HG03103 (cell line): ENCODE measurements at regions not wholly inside any gene's neighbourhood (a gene's known extent, or its start where the extent isn't known, plus 50 kb on each side); places are given as distances from the start of the nearest gene placed in this dataset.

Source experiments
- ATAC-seq: cut with Tn5 transposase; IDR thresholded peaks from one replicate; pipeline ENCODE4 v1.9.1; 2021; ENCODE audit warnings: low read depth; ENCODE audit not compliant: unreplicated experiment

DNA sequence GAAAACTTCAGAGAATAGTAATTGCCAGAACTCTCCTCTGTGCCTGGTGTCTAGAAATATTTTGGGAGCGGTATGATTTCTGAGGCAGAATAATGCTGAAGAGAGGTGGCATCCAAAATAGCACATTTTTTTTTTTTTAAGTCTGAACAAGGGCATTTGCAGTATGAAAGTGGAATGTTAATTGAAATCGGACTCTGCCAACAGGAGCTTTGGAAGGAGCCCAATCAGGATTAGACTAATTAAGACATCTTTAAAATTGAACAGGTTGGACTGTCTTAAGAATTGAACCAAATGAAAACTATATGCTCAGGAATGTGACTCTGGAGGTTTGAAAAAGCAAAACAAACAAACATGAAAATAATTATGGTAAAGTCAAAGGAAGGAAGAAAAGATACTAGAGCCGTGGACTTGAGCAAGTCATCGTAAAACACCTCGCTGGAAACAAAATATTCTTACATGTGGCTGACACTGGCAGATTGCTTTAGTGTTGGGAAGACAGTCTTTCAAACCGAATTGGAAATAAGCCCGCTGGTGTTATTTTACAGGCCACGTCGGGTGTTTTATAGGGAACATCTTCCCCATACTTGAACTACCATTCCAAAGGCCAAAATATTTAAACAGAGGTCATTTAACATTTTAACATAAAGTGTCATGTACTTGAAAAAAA lies 436.3 kb downstream of the VRK1 start:
- no peak for ATAC-seq

DNA sequence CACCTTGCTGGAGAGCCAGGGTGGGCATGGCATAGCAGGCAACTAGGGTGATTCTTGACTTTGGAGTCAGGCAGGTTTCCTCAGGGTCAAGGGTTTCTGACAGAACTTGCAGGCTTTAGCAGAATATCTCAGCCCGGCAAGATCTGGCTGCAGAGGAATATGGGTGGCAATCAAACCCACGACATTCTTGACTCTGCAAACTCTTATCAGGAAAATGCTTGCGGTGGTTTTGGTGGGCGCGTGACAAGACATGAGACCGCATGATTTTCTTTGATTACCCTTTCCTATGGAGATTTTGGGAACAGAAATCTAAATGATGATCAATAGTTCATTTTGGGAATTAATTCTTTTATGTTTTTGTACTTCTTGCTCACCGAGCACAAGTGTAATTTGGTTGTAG lies 449.5 kb downstream of the VRK1 start:
- ATAC-seq = no peak

DNA sequence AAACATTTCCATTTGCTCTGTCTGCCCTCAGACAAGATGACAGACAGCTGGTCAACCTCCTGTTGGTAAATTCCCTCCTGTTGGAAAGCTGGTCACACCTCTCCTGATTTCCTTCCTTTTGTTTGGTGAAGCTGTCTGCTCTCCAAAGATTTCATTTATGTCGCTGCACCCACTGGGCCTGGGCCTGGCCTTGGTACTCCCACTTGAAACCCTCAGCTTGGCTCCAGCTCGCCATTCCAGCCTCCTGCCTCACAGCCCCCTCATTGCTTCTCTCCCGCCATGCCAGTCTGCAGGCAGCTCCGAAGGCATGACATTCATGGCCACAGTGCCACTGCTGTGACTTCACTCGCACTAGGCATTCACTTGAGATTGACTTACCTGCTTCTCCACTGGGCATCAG lies 451.8 kb downstream of the VRK1 start:
- no peak for ATAC-seq

DNA sequence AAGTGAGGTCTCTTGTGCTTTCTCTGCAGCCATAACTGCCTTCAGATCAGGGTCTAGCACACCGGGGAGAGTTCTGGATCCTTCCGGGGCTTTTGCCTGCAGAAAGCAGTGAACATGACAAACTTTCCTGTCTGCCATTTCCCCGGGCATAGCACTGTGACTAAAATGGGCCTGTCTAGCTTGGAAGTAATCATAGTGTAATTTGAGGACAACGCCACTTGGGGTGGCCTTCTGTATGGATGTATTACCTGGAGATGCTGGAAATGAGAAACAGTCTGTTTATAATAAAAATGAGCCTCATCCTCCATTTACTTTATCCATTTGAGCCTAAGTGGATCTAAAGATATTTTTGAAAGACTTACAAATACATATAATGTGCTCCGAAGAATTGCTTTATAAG lies 453.7 kb downstream of the VRK1 start:
- no peak for ATAC-seq

DNA sequence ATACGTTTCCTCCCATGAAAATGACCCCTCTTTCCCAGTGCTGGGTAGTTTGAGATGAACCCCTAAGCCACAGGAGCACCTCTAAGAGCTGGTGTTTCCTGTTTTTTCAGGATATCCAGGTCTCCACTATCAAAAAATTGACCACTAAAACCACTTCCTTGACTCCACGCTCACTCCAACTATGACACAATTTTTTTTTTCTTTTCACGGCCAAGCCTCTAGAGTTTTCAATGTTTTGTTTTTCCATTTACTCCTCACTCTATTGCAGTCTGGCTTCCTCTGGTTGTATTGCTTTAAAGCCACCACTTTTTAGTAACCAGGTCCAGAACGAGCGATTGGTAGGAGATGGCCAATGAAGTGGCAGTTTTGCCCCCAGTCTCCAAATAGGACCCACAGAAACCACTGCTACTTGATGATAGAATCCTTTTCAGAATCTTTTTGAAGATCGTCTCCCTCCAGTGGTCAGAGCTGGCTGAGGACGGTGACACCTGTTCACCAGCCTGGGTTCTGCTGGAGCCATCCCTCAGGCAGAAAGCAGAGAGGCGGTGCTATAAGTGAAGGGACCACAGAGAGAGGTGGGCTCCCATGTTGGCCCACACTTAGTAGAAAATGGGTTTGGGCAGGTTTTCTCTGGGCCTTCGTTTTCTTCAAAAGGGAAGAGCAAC lies 454.4 kb downstream of the VRK1 start:
- ATAC-seq = no peak

DNA sequence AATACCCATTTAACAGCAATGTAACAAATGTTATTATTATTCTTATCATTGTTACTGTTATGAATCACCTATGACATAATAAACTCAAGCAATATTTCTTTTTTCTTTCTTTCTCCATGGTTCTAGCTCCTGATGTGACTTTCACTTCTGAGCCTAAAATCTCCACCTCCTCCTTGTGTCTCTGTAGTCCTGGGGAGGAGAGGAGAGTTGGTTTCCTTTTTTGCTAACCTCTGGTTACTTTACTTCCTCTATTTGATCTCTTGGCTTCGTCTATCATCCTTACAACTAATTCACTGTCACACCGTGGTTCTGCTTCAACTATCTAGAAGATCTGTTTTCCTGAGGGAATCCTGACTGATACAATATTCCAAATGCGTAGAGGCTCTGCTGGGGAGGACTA lies 456.6 kb downstream of the VRK1 start:
- ATAC-seq = no peak

DNA sequence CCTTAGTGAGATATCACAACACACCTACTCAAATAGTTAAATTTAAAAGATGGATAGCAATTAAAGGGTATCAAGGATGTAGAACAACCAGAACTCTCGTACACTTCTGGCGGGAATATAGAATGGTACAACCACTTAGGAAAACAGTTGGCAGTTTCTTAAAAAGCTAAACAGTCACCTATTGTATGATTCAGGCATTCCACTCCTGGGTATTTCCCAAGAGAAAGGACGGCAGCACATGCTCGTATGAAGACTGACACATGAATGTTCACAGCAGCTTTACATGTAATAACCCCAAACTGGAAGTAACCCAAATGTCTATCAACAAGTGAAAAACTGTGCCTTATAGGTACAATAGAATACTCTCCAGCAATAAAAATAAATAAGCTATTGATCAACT lies 465.2 kb downstream of the VRK1 start:
- no peak for ATAC-seq

DNA sequence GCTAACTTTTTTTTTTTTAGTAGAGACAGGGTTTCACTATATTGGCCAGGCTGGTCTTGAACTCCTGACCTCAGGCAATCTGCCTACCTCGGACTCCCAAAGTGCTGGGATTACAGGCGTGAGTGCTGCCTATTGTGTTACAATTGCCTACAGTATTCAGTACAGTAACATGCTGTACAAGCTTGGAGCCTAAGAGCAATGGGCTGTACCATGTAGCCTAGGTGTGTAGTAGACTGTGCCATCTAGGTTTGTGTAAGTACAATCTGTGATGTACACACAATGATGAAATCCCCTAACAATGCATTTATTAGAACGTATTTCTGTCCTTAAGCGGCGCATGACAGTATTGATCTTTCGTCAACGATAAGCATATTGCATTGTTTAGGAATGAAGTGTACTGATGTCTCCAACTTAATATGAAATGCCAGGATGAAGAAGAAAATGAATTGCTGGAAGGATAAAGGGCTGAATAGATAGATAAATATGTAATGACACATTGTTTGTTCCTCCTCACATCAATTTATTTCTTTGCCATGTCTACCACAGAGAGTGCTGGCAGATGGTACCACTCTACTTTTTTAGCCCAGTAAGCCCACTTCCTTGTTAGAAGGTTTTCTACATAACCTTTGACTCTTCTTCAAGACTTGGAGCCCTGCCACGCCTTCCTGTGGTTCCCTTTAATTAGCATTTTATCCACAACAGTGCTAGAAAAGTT lies 467.5 kb downstream of the VRK1 start:
- ATAC-seq = no peak

DNA sequence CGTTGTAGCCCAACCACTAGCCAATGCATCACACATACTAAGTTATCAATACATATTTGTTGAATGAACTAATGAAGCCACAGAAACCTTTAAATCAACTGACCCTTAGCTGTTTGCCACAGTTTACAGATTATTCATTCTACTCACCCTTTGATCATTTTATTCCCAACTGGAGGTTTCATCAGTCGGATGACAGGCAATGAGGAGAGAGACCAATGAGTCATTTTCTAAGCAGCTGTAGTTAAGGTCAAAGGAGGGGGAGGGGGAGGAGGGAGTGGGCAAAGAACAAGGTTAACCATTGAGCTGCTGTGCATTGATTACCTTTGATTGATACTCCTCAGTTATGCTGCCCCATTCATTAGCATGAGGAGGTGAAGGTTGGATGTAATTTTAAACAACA lies 469.5 kb downstream of the VRK1 start:
- no peak for ATAC-seq

DNA sequence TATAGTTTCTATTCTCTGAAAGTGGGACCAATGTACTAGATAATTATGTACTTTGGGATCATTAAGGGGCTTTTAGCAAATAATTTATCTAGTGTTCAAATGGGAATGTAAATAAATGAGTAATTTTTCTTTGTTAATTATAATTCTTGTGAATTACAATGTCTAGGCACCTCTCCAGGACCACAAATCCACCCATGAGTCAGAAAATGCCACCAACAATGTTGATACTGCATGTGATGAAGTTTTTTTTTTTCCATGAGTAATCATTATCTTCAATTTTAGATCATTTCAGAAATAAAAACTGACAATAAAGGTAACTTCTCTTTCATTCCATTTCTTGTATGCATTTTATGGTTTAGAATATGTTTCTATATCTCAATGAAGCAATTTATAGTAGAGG lies 470.3 kb downstream of the VRK1 start:
- ATAC-seq = no peak

DNA sequence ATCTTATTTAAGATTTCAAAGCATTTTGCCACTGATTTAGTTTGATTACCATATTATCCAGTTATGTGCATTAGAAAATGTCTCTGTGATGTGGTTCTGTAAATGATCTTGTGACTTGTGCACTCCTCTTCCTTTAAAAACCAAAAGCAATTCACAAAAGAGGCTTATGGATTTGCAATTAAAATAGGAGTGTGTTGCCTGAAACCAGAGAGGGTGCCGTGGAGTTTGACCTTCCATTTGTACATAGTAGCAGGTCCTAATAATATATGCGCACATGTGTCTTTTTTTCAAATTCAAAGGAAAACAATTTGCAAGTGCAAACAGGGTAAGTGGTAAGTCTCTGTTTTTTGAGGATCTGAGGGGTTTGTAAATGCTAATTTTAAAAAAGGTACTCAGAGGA lies 470.9 kb downstream of the VRK1 start:
- ATAC-seq = no peak

DNA sequence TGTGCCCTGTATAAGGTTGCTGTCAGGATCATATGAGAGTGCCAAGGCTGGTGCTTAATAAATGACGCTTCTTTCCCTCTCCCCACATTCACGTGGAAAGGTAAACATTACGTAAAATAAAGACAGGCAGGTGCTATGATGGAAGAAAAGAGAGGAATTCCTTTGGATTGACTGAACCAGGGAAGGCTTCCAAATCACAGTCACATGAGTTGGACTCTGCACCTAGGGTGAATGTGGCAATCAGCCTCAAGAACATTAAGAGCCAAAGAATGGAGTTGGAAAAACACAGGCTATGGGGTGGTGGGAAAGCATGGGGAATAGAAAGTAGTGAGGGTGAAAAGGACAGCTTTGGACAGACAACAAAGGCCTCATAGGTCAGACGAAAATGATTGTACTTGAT lies 473.1 kb downstream of the VRK1 start:
- ATAC-seq = no peak

DNA sequence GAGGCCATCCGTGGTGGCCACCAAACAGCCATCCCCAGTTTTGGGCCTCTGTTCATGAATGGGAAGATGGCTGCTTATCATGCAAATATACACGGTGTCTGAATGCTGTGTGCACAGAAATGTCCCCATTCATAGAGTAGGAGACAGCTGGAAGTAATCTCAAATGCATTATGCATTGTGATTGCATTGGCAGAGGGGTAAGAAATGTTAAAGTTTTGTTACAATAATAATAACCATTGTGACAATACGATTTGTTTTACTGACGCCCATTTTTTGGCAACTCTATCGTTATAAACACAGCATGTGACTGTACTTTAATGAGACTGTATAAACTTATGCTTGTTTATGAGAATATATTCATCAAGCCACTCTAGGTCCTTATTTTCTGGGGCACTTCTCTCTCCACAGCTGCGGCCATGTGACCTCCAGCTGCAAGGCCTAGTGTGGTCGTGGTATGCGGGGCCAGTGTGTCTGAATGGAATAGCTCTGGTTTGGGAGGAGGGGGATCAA lies 474.3 kb downstream of the VRK1 start:
- ATAC-seq = no peak

DNA sequence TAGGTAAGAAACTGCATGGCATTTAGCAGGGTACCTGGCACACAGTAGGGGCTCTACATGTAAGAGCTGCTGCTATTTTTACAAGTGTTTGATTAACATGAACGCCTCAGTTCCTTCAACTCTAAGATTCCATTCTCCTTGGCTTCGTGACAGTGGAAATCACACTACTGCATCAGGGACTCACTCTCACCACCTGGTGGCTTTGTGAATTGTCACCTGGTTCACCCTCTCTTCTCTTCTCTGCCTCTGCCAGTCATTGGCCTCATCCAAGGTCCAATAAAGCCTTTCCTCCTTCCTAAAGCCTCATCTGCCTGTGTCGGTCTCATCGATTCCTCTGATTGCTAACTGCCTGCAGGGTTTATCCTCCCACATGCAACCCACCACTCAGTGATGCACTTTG lies 476.4 kb downstream of the VRK1 start:
- ATAC-seq = no peak

DNA sequence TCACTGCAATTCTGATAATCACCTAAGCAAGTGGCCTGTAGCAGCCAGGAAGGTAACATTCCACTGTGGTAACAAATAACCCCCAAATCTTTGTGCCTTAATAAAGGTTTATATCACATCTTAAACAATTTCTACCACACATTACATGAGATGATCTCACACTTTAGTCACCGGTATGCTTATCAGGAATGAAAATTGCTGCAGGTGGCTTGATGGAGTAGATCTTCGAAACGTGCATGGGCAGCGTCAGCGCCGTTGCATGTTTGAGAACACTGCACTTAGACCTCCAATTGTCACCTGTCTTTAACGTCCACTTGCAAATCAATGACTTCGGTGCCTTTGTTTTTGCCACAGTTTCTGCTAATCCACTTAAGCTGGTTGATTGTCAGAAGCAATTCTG lies 477.4 kb downstream of the VRK1 start:
- no peak for ATAC-seq

DNA sequence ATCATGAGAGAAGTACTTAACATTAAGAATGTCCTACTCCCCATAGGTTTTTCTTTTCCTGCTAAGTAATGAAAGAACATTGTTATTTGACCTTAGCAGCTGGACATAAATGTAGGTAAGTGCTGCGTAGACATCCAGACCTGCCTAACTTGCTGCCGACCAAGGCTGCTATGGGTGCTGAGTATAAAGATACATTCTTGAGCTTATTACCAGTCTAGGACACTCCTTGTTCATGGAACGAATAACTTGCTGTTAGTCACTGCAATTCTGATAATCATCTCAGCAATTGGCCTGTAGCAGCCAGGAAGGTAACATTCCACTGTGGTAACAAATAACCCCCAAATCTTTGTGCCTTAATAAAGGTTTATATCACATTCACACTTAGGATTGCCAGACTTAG lies 478.1 kb downstream of the VRK1 start:
- ATAC-seq = no peak

DNA sequence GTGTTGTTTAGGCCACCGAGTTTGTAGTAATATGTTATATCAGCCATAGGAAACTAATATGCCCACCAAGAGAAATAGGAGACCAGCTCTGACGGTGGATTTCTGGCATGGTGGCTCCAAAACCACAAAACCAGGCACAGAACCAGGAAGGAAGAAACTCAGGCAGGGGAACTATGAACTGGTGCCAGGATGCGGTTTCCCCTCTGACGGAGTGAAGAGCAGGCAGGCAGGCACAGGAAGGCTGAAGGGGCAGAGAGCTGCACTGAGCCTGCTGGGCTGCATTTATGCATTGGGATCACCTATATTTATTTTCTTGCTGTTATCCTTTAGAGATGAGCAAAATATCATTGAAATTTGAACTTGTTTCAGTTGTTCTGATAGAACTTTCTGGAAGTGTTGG lies 479.4 kb downstream of the VRK1 start:
- no peak for ATAC-seq

DNA sequence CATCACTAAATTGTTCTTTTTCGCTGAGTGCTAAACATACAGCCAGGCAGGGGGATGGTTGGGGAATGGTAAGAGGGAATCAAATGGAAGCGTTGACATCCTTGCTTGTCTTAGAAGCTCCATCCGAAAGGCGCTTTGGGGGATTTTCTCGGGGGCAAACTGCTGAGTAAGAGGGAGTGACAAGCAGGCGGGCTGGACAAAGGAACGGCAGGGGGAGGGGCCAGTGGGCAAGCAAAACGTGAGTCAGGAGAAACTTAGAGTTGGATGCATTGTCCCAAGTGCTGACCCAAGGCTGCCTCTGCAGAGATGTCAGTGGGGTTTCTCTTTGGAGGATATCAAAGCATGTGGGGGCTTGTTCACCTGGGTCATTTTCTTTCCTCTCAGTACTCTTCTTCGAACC lies 480.5 kb downstream of the VRK1 start:
- ATAC-seq = no peak

DNA sequence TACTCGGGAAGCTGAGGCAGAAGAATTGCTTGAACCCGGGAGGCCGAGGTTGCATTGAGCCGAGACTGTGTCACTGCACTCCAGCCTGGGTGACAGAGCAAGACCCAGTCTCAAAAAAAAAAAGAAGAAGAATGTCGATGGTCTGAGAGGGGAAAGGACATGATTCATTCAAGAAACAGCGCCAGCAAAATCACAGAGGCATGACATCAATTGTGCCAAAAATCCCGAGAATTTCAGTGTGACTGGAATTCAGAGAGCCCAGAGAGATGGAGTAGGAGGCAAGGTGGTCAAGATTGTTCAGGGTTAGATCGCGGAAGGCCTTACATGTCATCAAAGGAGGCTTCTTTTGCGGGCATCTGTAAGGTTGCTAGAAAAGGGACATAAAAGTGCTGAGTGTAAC lies 483.3 kb downstream of the VRK1 start:
- no peak for ATAC-seq

DNA sequence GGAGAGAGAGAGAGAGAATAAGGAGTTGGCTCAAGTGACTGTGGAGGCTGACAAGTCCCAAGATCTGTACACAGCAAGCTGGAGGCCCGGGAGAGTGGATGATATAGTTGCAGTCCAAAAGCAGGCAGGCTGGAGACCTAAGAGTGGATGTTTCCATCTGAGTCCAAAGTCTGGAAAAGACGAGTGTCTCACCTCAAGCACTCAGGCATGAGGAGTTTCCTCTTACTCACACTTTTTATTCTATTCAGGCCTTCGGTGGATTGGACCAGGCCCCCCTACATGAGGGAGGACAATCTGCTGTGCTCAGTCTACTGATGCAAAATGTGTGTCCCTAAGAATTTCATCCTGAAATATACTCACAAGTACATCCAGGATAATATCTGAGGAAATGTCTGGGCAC lies 484.6 kb downstream of the VRK1 start:
- no peak for ATAC-seq

DNA sequence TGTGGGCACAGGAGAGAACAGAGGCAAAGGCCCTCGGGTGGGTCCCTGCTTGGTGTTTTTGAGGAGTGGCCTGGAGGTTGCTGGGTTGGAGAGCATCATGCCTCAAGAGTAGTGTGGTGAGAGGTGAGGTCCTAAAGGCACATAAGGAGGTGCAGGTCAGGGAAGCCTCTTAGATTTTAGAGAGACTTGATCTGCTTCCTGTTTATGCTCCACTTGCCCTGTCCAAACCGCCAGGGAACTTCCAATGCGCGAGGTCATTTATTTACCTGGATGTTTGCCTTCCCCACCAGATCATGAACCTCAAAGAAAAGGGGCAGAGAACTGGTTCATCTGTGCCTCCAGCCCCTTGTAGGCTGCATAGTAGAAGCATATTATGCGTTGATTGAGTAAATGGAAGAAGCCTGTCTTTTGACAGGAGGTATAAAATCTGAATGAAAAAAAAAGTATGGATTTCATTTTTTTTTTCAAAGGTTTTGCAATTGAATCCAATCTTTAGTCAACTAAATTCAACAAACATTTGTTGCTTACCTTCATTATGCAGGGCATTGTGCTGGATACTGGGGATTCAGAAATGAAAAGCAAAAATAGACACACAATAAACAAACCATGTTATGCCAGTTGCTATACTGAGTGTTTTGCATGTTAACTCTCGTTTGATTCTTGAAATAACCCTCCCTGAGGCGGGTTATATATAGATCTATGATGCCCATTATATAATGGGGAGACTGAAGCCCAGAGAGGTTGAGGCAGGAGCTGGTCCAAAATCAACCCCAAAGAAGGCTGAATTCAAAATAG lies 485.2 kb downstream of the VRK1 start:
- no peak for ATAC-seq
